Prostate gland (tissue), 2 donors: ENCODE measurements at regions not wholly inside any gene's neighbourhood (a gene's known extent, or its start where the extent isn't known, plus 50 kb on each side); places are given as distances from the start of the nearest gene placed in this dataset.

Experiments used
- POLR2A ChIP-seq: fragments of 450-650 bp; IDR thresholded peaks from one replicate; pipeline ENCODE4 v1.6.1; 2016; ENCODE audit warnings: antibody characterized with exemption, mild to moderate bottlenecking
- POLR2AphosphoS5 ChIP-seq: sonication (generic); formaldehyde crosslinking; IDR thresholded peaks from one replicate; pipeline ENCODE4 v1.6.1; 2017; ENCODE audit warnings: antibody characterized with exemption
- TF ChIP-seq, protein P1 (sequence below), 4 experiments: fragments of 200-600 bp in 2 of 4; fragments of 450-650 bp in 2 of 4; sonication (generic) in 2 of 4; IDR thresholded peaks; 1 replicate in 3 of 4; 2 replicates in 1 of 4; pipeline ENCODE4 v1.5.1; 2016 to 2019; ENCODE audit warnings: antibody characterized with exemption in 4 of 4, mild to moderate bottlenecking in 2 of 4, moderate library complexity in 2 of 4

GRCh38 chr2:19819097-19820065 lies 82.4 kb downstream of the TTC32 start:
- TF ChIP-seq, protein P1, sequence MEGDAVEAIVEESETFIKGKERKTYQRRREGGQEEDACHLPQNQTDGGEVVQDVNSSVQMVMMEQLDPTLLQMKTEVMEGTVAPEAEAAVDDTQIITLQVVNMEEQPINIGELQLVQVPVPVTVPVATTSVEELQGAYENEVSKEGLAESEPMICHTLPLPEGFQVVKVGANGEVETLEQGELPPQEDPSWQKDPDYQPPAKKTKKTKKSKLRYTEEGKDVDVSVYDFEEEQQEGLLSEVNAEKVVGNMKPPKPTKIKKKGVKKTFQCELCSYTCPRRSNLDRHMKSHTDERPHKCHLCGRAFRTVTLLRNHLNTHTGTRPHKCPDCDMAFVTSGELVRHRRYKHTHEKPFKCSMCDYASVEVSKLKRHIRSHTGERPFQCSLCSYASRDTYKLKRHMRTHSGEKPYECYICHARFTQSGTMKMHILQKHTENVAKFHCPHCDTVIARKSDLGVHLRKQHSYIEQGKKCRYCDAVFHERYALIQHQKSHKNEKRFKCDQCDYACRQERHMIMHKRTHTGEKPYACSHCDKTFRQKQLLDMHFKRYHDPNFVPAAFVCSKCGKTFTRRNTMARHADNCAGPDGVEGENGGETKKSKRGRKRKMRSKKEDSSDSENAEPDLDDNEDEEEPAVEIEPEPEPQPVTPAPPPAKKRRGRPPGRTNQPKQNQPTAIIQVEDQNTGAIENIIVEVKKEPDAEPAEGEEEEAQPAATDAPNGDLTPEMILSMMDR (IDR thresholded peaks at IDR 0.05), result no peak
- TF ChIP-seq POLR2A, result no peak
- TF ChIP-seq POLR2AphosphoS5, result no peak
